GM10248 (cell line): ENCODE measurements at regions not wholly inside any gene's neighbourhood (a gene's known extent, or its start where the extent isn't known, plus 50 kb on each side); places are given as distances from the start of the nearest gene placed in this dataset.

Experiments used
- CTCF ChIA-PET: fragments of 300-600 bp; sonication (Branson Sonifier 250); formaldehyde crosslinking; extraction: SDS; loops from one replicate; lab custom pipeline; 2021; ENCODE audit warnings: antibody characterized with exemption; lab: Yijun Ruan, JAX
- POLR2A ChIA-PET: fragments of 350-650 bp; sonication (Branson Sonifier 250); formaldehyde crosslinking; extraction: SDS; loops from one replicate; lab custom pipeline; 2020; ENCODE audit warnings: antibody characterized with exemption; lab: Yijun Ruan, JAX
- DNase-seq: peaks from one replicate; pipeline ENCODE4 v3.0.0; 2012; ENCODE audit errors: extremely low spot score
- TF ChIP-seq, protein P1 (sequence below): IDR thresholded peaks from 2 replicates; pipeline ENCODE4 v1.5.1; 2012; ENCODE audit warnings: mild to moderate bottlenecking, low read depth; ENCODE audit errors: extremely low read depth, missing control alignments, control extremely low read depth

DNA sequence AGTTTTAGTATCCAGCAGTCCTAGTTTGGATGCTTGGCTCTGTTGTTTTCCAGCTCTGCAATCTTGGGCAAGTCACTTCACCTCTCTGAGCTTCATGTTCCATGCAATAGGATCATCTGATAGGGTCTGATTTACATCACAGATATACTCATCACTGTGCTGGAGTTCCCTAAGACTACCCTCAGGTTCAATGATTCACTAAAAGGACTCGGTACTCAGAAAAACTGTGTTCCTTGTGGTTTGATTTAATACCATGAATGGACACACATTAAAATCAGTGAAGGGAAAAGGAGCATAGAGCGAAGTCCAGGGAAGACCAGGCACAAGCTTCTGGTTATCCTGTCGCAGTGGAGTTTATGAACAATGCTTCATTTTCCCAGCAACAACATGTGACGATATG lies 119.9 kb upstream of the EFNA5 start:
- no peak for DNase-seq
- CTCF ChIA-PET = interaction anchor here (1.0 to 3.0 kb wide), 3 partner anchors 13 to 20 kb away, joined by 3 to 11 read pairs (median 8); no protein-coding TSS in a partner anchor
- TF ChIP-seq, protein P1, sequence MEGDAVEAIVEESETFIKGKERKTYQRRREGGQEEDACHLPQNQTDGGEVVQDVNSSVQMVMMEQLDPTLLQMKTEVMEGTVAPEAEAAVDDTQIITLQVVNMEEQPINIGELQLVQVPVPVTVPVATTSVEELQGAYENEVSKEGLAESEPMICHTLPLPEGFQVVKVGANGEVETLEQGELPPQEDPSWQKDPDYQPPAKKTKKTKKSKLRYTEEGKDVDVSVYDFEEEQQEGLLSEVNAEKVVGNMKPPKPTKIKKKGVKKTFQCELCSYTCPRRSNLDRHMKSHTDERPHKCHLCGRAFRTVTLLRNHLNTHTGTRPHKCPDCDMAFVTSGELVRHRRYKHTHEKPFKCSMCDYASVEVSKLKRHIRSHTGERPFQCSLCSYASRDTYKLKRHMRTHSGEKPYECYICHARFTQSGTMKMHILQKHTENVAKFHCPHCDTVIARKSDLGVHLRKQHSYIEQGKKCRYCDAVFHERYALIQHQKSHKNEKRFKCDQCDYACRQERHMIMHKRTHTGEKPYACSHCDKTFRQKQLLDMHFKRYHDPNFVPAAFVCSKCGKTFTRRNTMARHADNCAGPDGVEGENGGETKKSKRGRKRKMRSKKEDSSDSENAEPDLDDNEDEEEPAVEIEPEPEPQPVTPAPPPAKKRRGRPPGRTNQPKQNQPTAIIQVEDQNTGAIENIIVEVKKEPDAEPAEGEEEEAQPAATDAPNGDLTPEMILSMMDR = no peak
- POLR2A ChIA-PET = no interaction called here

DNA sequence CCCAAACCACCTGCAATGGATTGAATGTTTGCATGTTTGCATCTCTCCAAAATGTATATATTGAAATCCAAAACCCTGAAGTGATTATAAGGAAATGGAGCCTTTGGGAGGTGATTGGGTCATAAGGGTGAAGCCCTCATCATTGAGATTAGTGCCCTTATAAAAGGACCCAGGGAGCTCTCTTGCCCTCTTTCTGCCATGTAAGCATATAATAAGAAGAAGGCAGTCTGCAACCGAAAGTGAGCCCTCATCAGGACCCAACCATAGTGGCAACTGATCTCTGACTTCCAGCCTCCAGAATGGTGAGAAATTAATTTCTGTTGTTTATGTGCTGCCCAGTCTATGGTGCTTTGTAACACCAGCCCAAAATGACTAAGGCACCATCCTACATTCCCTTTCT lies 115.7 kb upstream of the EFNA5 start:
- CTCF ChIA-PET = interaction anchor here (1.5 kb wide), 1 partner anchor 12 kb away, joined by 3 read pairs; no protein-coding TSS in a partner anchor
- TF ChIP-seq, protein P1 = no peak
- DNase-seq = no peak
- POLR2A ChIA-PET = no interaction called here

- ChIA-PET CTCF (no interaction called here), POLR2A (no interaction called here)
- DNase-seq = no peak
- TF ChIP-seq, protein P1 = no peak
Measured at GRCh38 chr5:107783551-107783950, 112.8 kb upstream of the EFNA5 start.

GRCh38 chr5:107782561-107783169 lies 111.9 kb upstream of the EFNA5 start:
- ChIA-PET POLR2A (no interaction called here), CTCF (no interaction called here)
- no peak for DNase-seq
- TF ChIP-seq, protein P1 = no peak

DNA sequence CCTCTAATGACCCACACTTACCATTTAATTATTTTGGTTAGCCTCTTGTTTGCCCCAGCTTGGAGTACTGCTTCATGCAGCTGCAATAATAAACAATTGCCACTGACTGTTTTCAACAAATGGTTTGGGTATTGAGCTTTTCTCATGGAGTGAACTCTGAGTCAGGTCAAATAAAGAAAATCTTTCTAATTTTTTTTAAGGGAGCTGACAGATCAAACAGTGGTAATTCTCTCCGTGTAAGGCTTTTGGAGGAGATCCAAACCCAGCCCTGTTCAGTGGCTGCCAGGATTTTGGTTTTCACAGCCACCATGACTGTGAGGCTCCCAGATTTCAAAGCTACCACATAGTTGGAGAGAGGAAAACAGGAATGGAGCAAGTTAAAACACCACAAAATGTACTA lies 110.7 kb upstream of the EFNA5 start:
- ChIA-PET POLR2A (no interaction called here), CTCF (interaction anchor here (1.4 kb wide), 2 partner anchors 9 to 66 kb away, joined by 3 read pairs; no protein-coding TSS in a partner anchor)
- no peak for DNase-seq
- TF ChIP-seq, protein P1 = no peak

- ChIA-PET CTCF (no interaction called here), POLR2A (no interaction called here)
- no peak for DNase-seq
- TF ChIP-seq, protein P1 = no peak
Measured at GRCh38 chr5:107779437-107779836, 108.7 kb upstream of the EFNA5 start.
